ENCODE measurements at regions not wholly inside any gene's neighbourhood (a gene's known extent, or its start where the extent isn't known, plus 50 kb on each side); places are given as distances from the start of the nearest gene placed in this dataset.
"Not testable (repeated sequence)": the region's sequence is repeated elsewhere in the genome, so short reads cannot be mapped to it uniquely, and the experiment has no call there.

DNA sequence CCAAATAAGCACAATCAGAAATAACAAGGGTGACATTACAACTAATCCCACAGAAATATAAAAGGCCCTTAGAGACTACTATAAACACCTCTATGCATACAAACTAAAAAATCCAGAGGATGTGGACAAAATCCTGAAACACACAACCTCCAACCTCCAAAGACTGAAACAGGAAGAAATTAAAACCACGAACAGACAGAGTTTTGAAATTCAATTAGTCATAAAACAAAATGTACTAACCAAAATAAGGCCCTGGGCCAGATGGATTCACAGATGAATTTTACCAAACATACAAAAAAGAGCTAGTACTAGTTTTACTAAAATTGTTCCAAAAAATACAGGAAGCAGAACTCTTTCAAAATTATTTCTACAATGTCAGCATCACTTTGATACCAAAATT lies 1043.6 kb downstream of the DIPK2A start:
- TF ChIP-seq, protein P1, sequence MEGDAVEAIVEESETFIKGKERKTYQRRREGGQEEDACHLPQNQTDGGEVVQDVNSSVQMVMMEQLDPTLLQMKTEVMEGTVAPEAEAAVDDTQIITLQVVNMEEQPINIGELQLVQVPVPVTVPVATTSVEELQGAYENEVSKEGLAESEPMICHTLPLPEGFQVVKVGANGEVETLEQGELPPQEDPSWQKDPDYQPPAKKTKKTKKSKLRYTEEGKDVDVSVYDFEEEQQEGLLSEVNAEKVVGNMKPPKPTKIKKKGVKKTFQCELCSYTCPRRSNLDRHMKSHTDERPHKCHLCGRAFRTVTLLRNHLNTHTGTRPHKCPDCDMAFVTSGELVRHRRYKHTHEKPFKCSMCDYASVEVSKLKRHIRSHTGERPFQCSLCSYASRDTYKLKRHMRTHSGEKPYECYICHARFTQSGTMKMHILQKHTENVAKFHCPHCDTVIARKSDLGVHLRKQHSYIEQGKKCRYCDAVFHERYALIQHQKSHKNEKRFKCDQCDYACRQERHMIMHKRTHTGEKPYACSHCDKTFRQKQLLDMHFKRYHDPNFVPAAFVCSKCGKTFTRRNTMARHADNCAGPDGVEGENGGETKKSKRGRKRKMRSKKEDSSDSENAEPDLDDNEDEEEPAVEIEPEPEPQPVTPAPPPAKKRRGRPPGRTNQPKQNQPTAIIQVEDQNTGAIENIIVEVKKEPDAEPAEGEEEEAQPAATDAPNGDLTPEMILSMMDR (IDR thresholded peaks at IDR 0.05; ENCODE audit: insufficient read depth, low read length, missing control alignments): no peak
- no peak for DNase-seq (ENCODE audit: low read depth, low spot score)
- ChIA-PET CTCF (no interaction called here), POLR2A (no interaction called here)
- H3K4me3 ChIP-seq (ENCODE audit: low read depth, low read length): no peak overlapping the region

- ChIA-PET CTCF (no interaction called here), POLR2A (no interaction called here)
- no peak for DNase-seq (ENCODE audit: low read depth, low spot score)
- no peak overlapping the region for H3K4me3 ChIP-seq (ENCODE audit: low read depth, low read length)
- TF ChIP-seq, protein P1 (IDR thresholded peaks at IDR 0.05; ENCODE audit: insufficient read depth, low read length, missing control alignments): no peak
Measured at GRCh38 chr3:145017959-145018358, 1046.3 kb downstream of the DIPK2A start.

DNA sequence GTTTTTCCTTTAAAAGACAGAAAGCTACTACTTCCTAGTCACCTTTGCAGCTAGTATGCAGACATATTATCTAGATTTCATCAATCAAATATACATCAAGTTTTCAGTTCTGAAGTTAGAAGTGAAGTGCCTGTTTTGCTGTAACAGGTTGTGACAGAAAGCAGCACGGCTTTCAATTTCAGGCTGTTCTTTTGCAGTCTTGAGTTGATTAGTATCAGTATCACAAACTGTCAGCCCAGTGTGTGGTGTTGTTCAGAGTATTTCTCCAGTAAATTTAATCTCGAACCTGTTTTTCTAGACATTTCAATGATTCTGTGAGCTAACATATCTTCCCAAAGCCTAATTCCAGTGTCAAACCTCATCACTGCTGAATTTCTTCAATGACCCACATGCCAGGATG lies 1050.8 kb downstream of the DIPK2A start:
- TF ChIP-seq, protein P1 (IDR thresholded peaks at IDR 0.05; ENCODE audit: insufficient read depth, low read length, missing control alignments): no peak
- ChIA-PET CTCF (no interaction called here), POLR2A (no interaction called here)
- DNase-seq (ENCODE audit: low read depth, low spot score): no peak
- no peak overlapping the region for H3K4me3 ChIP-seq (ENCODE audit: low read depth, low read length)

- TF ChIP-seq, protein P1 (IDR thresholded peaks at IDR 0.05; ENCODE audit: insufficient read depth, low read length, missing control alignments): no peak
- ChIA-PET POLR2A (no interaction called here), CTCF (no interaction called here)
- no peak overlapping the region for H3K4me3 ChIP-seq (ENCODE audit: low read depth, low read length)
- DNase-seq (ENCODE audit: low read depth, low spot score): no peak
Measured at GRCh38 chr3:145024700-145025099, 1053.1 kb downstream of the DIPK2A start.

DNA sequence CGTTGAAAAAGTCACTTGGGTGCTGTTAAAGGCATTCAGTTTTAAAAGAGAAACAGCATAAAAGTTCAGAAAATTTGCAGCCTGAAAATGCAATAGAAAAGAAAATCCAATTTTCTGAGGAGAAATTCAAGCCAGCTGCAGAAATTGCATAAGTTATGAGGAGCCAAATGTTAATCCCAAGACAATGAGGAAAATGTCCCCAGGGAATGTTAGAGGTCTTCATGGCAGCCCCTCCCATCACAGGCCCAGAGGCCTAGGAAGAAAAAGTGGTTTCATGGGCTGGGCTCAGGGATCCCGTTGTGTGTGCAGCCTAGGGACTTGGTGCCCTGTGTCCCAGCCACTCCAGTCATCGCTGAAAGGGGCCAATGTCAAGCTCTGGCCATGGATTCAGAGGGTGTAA lies 1055.6 kb downstream of the DIPK2A start:
- DNase-seq (ENCODE audit: low read depth, low spot score); POLR2A ChIA-PET; CTCF ChIA-PET; H3K4me3 ChIP-seq (ENCODE audit: low read depth, low read length): not testable (repeated sequence)

DNA sequence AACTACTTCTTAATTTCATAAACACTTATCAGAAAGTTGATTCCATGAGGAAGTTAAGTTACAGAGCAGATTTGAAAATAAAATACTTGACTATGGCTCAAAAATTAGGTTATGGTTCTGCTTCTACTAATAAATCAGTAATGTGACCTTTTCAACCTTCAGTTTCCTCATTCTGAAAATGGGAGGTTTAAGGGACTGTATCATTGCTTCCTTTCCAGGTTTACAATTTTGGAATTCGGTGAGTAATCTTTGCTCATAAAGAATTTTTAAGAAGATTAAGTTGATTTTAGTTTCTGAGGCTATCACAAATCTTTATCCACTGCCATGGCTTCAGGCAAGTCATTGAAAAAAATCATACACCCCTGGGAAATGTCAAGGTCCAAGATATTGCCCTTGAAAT lies 1061.2 kb downstream of the DIPK2A start:
- DNase-seq (ENCODE audit: low read depth, low spot score): no peak
- TF ChIP-seq, protein P1 (IDR thresholded peaks at IDR 0.05; ENCODE audit: insufficient read depth, low read length, missing control alignments): no peak
- no peak overlapping the region for H3K4me3 ChIP-seq (ENCODE audit: low read depth, low read length)
- ChIA-PET CTCF (no interaction called here), POLR2A (no interaction called here)

DNA sequence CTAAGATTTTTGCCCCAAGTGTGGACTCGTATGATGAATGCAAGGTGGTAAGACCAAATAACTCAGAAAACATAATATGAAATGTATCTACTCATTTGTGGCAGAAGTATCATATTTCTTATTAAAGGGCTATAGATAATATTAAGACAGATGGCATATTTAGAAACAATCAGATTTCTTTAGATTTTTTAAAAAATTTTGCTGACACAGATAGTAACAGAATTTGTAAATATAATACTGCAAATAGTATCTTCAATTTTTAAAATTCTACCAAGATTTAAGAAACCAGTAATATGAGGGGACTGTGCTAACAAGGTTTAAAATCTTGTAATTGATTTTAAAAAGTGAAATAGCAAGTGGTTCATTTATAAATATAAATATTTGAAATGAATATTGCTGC lies 1064.1 kb downstream of the DIPK2A start:
- TF ChIP-seq, protein P1 (IDR thresholded peaks at IDR 0.05; ENCODE audit: insufficient read depth, low read length, missing control alignments): no peak
- ChIA-PET POLR2A (no interaction called here), CTCF (no interaction called here)
- DNase-seq (ENCODE audit: low read depth, low spot score): no peak
- H3K4me3 ChIP-seq (ENCODE audit: low read depth, low read length): no peak overlapping the region

DNA sequence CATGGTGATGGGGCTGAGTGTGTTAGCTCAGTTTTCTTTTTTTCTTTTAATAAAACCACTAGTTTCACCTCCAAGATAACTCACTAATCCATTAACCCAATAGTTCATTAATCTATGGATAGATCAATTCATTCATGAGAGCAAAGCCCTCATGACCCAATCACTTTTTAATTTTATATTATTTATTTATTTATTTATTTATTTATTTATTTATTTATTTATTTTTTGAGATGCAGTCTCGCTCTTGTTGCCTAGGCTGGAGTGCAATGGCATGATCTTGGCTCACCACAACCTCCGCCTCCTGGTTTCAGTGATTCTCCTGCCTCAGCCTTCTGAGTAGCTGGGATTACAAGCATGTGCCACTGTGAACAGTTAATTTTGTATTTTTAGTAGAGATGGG lies 1082.4 kb downstream of the DIPK2A start:
- CTCF ChIA-PET; POLR2A ChIA-PET; H3K4me3 ChIP-seq (ENCODE audit: low read depth, low read length); DNase-seq (ENCODE audit: low read depth, low spot score): not testable (repeated sequence)

Measured in AG04449 (cell line).